ENCODE measurements at regions not wholly inside any gene's neighbourhood (a gene's known extent, or its start where the extent isn't known, plus 50 kb on each side); places are given as distances from the start of the nearest gene placed in this dataset.

GRCh38 chr4:81621490-81621889, 149.8 kb upstream of the RASGEF1B start:
- no peak for ATAC-seq
- CTCF ChIA-PET = no interaction called here

GRCh38 chr4:81620442-81620841, 148.7 kb upstream of the RASGEF1B start:
- no peak for TF ChIP-seq SIN3A (IDR thresholded peaks at IDR 0.05; ENCODE audit: borderline replicate concordance, insufficient read depth, low read depth, low read length)
- no peak for TF ChIP-seq TCF7L2 (IDR thresholded peaks at IDR 0.05; ENCODE audit: low read depth, low read length)
- TF ChIP-seq POLR2AphosphoS5 (IDR thresholded peaks at IDR 0.05; ENCODE audit: low read depth, low read length) = no peak
- TF ChIP-seq CTCF (IDR thresholded peaks at IDR 0.05) = no peak
- no peak for TF ChIP-seq REST (IDR thresholded peaks at IDR 0.05; ENCODE audit: insufficient read depth in 1 of 2, low read depth in 2 of 2, low read length in 1 of 2)
- no peak for ATAC-seq
- H3K36me3 ChIP-seq (ENCODE audit: control insufficient read depth, insufficient read depth, low read length) = no peaks in the 10 kb centered on the region
- H3K27ac ChIP-seq (ENCODE audit: low read length) = no peak overlapping the region
- H3K4me1 ChIP-seq (ENCODE audit: control insufficient read depth, insufficient read depth, low read length) = no peaks in the 10 kb centered on the region
- POLR2A ChIA-PET = no interaction called here
- CTCF ChIA-PET = no interaction called here
- intact Hi-C loops (cut with micrococcal nuclease; ENCODE audit: unreplicated experiment) (no loop called here), in situ Hi-C loops (cut with HindIII; ENCODE audit: low pct_unique_long_range_greater_than_20kb, low sequenced_read_pairs) (no loop called here)
- no peak for DNase-seq (ENCODE audit: low read depth, low spot score)
- no TSS peak for BruUV-seq (replicated peaks)
- H3K4me3 ChIP-seq (ENCODE audit: low read depth in 2 of 2, low read length in 2 of 2) = no peak overlapping the region
- H3K9me3 ChIP-seq (ENCODE audit: control insufficient read depth, insufficient read depth, low read depth, low read length) = no peaks in the 10 kb centered on the region
- H3K27me3 ChIP-seq (ENCODE audit: control insufficient read depth, insufficient read depth, low read length) = no peaks in the 10 kb centered on the region

More at GRCh38 chr4:81621490-81621889, 149.8 kb upstream of the RASGEF1B start:
- Histone ChIP-seq H3K9me3 (ENCODE audit: control insufficient read depth, insufficient read depth, low read depth, low read length) (no peaks in the 10 kb centered on the region), H3K27me3 (ENCODE audit: control insufficient read depth, insufficient read depth, low read length) (no peaks in the 10 kb centered on the region), H3K4me1 (ENCODE audit: control insufficient read depth, insufficient read depth, low read length) (no peaks in the 10 kb centered on the region), H3K4me3 (ENCODE audit: low read depth in 2 of 2, low read length in 2 of 2) (no peak overlapping the region), H3K27ac (ENCODE audit: low read length) (no peak overlapping the region), H3K36me3 (ENCODE audit: control insufficient read depth, insufficient read depth, low read length) (no peaks in the 10 kb centered on the region)
- in situ Hi-C loops (cut with HindIII; ENCODE audit: low pct_unique_long_range_greater_than_20kb, low sequenced_read_pairs) (no loop called here), intact Hi-C loops (cut with micrococcal nuclease; ENCODE audit: unreplicated experiment) (no loop called here)
- no peak for DNase-seq (ENCODE audit: low read depth, low spot score)
- no TSS peak for BruUV-seq (replicated peaks)
- TF ChIP-seq SIN3A (IDR thresholded peaks at IDR 0.05; ENCODE audit: borderline replicate concordance, insufficient read depth, low read depth, low read length) (no peak), CTCF (IDR thresholded peaks at IDR 0.05) (no peak), POLR2AphosphoS5 (IDR thresholded peaks at IDR 0.05; ENCODE audit: low read depth, low read length) (no peak), TCF7L2 (IDR thresholded peaks at IDR 0.05; ENCODE audit: low read depth, low read length) (no peak)
- POLR2A ChIA-PET = no interaction called here

Data from Panc1 (cell line).